ENCODE measurements at regions not wholly inside any gene's neighbourhood (a gene's known extent, or its start where the extent isn't known, plus 50 kb on each side); places are given as distances from the start of the nearest gene placed in this dataset.
"Not testable (repeated sequence)": the region's sequence is repeated elsewhere in the genome, so short reads cannot be mapped to it uniquely, and the experiment has no call there.

- TF ChIP-seq CTCF (IDR thresholded peaks at IDR 0.05) = no peak
- H3K27ac ChIP-seq = peak overlapping the region; percentile 92 to 93
- H3K4me3 ChIP-seq = peak overlapping the region; percentile 16
- peak; percentile 89 for DNase-seq (ENCODE audit: low spot score)
Measured at GRCh38 chr1:203406446-203407045, 55.6 kb upstream of the FMOD start.

- no peak for DNase-seq (ENCODE audit: low spot score)
- no peak overlapping the region for H3K4me3 ChIP-seq
- TF ChIP-seq CTCF (IDR thresholded peaks at IDR 0.05) = no peak
- H3K27ac ChIP-seq = peak overlapping the region; percentile 92 to 93
Measured at GRCh38 chr1:203407296-203407695, 56.4 kb upstream of the FMOD start.

GRCh38 chr1:203408486-203409481 lies 57.9 kb upstream of the FMOD start:
- H3K27ac ChIP-seq = peak overlapping the region; percentile 92 to 94
- no peak for TF ChIP-seq CTCF (IDR thresholded peaks at IDR 0.05)
- peak; percentile 95 for DNase-seq (ENCODE audit: low spot score)
- H3K4me3 ChIP-seq = no peak overlapping the region

GRCh38 chr1:203410182-203410900 lies 59.4 kb upstream of the FMOD start:
- TF ChIP-seq CTCF (IDR thresholded peaks at IDR 0.05) = no peak
- no peak for DNase-seq (ENCODE audit: low spot score)
- peak overlapping the region; percentile 92 to 94 for H3K27ac ChIP-seq
- H3K4me3 ChIP-seq = no peak overlapping the region

- not testable (repeated sequence) for DNase-seq (ENCODE audit: low spot score); H3K4me3 ChIP-seq
- peak overlapping the region in 1 of 2 donors; percentile 94 for H3K27ac ChIP-seq
Measured at GRCh38 chr1:203411431-203411830, 60.5 kb upstream of the FMOD start.

- Histone ChIP-seq H3K27ac (no peak overlapping the region), H3K4me3 (no peak overlapping the region)
- no peak for TF ChIP-seq CTCF (IDR thresholded peaks at IDR 0.05)
- DNase-seq (ENCODE audit: low spot score) = no peak
Measured at GRCh38 chr1:203419558-203419957, 56.0 kb upstream of the PRELP start.

- H3K4me3 ChIP-seq = no peak overlapping the region
- DNase-seq (ENCODE audit: low spot score) = no peak
- TF ChIP-seq CTCF (IDR thresholded peaks at IDR 0.05) = no peak
- H3K27ac ChIP-seq = no peak overlapping the region
Measured at GRCh38 chr1:203420263-203420662, 55.3 kb upstream of the PRELP start.

Measured in coronary artery (tissue), 2 donors.